ENCODE measurements at regions not wholly inside any gene's neighbourhood (a gene's known extent, or its start where the extent isn't known, plus 50 kb on each side); places are given as distances from the start of the nearest gene placed in this dataset.

DNA sequence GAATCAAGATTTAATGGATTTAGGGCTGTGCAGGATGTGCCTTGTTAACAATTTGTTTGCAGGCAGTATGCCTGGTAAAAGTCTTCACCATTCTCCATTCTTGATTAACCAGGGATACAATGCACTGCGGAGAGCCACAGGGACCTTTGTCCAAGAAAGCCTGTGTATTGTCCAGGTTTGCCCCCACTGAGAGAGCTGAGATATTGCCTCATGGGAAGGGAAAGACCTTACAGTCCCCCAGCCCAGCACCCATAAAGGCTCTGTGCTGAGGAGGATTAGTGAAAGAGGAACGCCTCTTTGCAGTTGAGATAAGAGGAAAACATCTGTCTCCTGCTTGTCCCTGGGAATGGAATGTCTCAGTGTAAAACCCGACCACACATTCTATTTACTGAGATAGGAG lies 2169.6 kb downstream of the TP53TG3F start:
- TF ChIP-seq, protein P1, sequence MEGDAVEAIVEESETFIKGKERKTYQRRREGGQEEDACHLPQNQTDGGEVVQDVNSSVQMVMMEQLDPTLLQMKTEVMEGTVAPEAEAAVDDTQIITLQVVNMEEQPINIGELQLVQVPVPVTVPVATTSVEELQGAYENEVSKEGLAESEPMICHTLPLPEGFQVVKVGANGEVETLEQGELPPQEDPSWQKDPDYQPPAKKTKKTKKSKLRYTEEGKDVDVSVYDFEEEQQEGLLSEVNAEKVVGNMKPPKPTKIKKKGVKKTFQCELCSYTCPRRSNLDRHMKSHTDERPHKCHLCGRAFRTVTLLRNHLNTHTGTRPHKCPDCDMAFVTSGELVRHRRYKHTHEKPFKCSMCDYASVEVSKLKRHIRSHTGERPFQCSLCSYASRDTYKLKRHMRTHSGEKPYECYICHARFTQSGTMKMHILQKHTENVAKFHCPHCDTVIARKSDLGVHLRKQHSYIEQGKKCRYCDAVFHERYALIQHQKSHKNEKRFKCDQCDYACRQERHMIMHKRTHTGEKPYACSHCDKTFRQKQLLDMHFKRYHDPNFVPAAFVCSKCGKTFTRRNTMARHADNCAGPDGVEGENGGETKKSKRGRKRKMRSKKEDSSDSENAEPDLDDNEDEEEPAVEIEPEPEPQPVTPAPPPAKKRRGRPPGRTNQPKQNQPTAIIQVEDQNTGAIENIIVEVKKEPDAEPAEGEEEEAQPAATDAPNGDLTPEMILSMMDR (IDR thresholded peaks at IDR 0.05 in 8 of 11, conservative IDR thresholded peaks at IDR 0.05 in 3 of 11) = no peak
- TF ChIP-seq POLR2AphosphoS5 (IDR thresholded peaks at IDR 0.05) (no peak), POLR2A (IDR thresholded peaks at IDR 0.05) (no peak)
- no peaks in the 10 kb centered on the region for H3K36me3 ChIP-seq
- no peak overlapping the region for H3K4me3 ChIP-seq
- H3K9me3 ChIP-seq = peaks cover 0 to 84% (median 62%) of the 10 kb centered on the region in 8 donors
- H3K27me3 ChIP-seq (replicated peaks in 1 of 7) = no peaks in the 10 kb centered on the region
- no peaks in the 10 kb centered on the region for H3K4me1 ChIP-seq
- intact Hi-C loops (cut with DNase I; ENCODE audit: low total_unique reads) = no loop called here
- no peak for DNase-seq
- 55 to 78% (median 68%) methylated on average over 3 of the region's 3 CpGs for WGBS, 5 donors
- no peak overlapping the region for H3K27ac ChIP-seq

DNA sequence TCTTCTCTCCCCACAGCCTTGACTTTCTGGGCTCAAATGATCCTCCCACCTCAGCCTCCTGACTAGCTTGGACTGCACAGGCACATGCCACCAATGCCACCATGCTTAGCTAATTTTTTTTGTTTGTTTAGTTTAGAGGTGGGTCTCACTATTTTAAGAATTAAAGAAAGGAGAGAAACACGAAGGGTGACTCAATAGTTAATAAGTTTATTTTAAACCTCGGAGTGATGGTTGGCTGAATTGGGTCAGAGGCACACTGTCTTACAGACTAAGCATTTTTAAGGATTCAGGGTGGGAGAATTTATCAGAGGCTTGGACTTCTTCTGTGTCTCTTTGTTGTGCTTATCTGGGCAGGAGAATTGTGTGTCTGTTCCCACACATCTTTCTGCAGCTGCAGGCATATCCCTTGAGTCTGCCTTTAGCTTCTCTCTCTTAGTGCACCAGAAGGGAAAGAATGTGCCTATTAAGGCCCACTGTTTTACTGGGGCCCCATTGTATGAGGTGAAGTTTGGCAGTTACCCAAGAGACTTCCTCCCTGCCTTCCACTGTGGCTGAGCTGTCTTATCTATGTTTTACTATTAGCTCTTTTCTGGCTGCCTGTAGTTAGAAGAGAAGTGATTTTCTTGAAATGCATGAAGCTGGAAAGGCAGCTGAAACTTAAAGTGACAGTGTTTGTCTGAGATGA lies 2172.0 kb downstream of the TP53TG3F start:
- TF ChIP-seq POLR2AphosphoS5 (IDR thresholded peaks at IDR 0.05) (no peak), POLR2A (IDR thresholded peaks at IDR 0.05) (no peak)
- TF ChIP-seq, protein P1 (IDR thresholded peaks at IDR 0.05 in 8 of 11, conservative IDR thresholded peaks at IDR 0.05 in 3 of 11) = no peak
- DNase-seq = no peak
- peaks cover 0 to 79% (median 49%) of the 10 kb centered on the region in 8 donors for H3K9me3 ChIP-seq
- H3K4me3 ChIP-seq = no peak overlapping the region
- no peaks in the 10 kb centered on the region for H3K27me3 ChIP-seq (replicated peaks in 1 of 7)
- H3K4me1 ChIP-seq = no peaks in the 10 kb centered on the region
- no peaks in the 10 kb centered on the region for H3K36me3 ChIP-seq
- no peak overlapping the region for H3K27ac ChIP-seq
- intact Hi-C loops (cut with DNase I; ENCODE audit: low total_unique reads) = no loop called here
- 33 to 50% (median 44%) methylated on average over 2 of the region's 2 CpGs for WGBS, 5 donors

DNA sequence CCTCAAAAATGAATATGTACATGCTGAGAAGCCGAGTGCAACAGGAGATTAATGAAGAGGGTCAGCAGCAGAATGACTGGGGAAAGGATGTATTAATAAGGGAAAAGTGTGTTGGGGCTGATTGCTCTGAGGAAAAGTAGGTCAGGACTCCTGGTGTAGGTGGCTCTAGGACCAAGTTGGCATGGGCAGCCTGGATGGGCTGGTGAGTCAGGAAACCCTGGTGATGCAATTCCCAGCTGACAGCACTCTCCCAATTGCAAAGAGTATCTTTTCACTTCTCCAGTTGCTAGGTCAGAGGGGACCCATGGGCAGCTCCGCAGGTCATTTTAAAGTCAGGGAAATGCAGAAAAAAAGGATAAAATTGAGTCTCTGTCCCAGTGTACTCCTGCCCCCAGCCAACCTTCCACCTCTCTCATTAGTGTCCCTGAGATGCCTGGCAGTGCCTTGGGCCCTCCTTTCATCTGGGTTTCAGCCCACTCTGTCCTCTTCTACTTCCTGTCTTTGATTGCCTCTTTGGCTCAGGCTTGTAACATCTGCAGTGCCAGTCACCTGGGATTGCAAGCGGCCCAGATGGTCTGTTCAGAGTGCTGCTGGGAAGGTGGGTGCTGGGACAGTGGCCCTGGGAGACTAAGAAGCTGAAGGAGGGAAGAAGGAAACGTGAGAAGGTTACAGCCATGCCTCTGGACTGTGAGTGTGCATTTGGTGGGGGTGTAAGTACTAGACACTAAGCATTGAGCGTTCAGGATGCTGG lies 2177.2 kb downstream of the TP53TG3F start:
- TF ChIP-seq POLR2A (IDR thresholded peaks at IDR 0.05) (no peak), POLR2AphosphoS5 (IDR thresholded peaks at IDR 0.05) (no peak)
- TF ChIP-seq, protein P1 (IDR thresholded peaks at IDR 0.05 in 8 of 11, conservative IDR thresholded peaks at IDR 0.05 in 3 of 11) = no peak
- intact Hi-C loops (cut with DNase I; ENCODE audit: low total_unique reads) = no loop called here
- WGBS, 5 donors = 37 to 52% (median 51%) methylated on average over 5 of the region's 5 CpGs

DNA sequence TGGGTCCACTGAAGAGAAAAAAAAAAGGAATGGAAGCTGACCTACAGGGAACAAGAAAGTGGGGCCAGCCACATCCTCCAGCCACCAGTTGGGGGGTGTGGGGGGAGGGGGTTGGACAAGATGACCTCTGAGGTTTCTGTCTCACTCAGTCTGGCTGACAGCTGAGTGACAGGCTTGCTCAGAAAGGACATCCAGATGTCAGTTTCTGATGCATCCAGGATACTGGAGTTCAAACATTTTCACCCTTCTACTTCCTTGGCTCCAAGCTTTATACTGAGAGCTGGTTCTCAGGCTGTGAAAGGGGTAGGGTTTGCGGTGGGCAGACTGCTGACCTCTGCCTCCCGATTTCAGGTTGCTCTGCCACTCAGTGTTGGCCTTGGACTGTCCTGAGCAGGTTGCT lies 2178.3 kb downstream of the TP53TG3F start:
- no peaks in the 10 kb centered on the region for H3K27me3 ChIP-seq (replicated peaks in 1 of 7)
- WGBS, 5 donors = 48 to 77% (median 50%) methylated on average over 2 of the region's 2 CpGs
- H3K4me3 ChIP-seq = no peak overlapping the region
- intact Hi-C loops (cut with DNase I; ENCODE audit: low total_unique reads) = no loop called here
- TF ChIP-seq, protein P1 (IDR thresholded peaks at IDR 0.05 in 8 of 11, conservative IDR thresholded peaks at IDR 0.05 in 3 of 11) = no peak
- no peak for TF ChIP-seq POLR2A (IDR thresholded peaks at IDR 0.05)
- DNase-seq = no peak
- no peak overlapping the region for H3K27ac ChIP-seq
- H3K36me3 ChIP-seq = no peaks in the 10 kb centered on the region
- no peaks in the 10 kb centered on the region for H3K4me1 ChIP-seq
- peaks cover 0 to 79% (median 74%) of the 10 kb centered on the region in 8 donors for H3K9me3 ChIP-seq

More for the DNA sequence above, 2177.2 kb downstream of the TP53TG3F start:
- Histone ChIP-seq H3K27me3 (replicated peaks in 1 of 7) (no peaks in the 10 kb centered on the region), H3K9me3 (peaks cover 0 to 79% (median 68%) of the 10 kb centered on the region in 8 donors), H3K36me3 (no peaks in the 10 kb centered on the region), H3K4me1 (no peaks in the 10 kb centered on the region), H3K27ac (no peak overlapping the region), H3K4me3 (no peak overlapping the region)
- no peak for DNase-seq
